ENCODE measurements at regions not wholly inside any gene's neighbourhood (a gene's known extent, or its start where the extent isn't known, plus 50 kb on each side); places are given as distances from the start of the nearest gene placed in this dataset.
A peak's percentile ranks its signal among the peaks of the same experiment; 100 is the strongest.

GRCh38 chrX:46321676-46322075, 223.5 kb downstream of the ZNF674 start:
- Histone ChIP-seq H3K27me3 (ENCODE audit: insufficient read depth, low read length) (no peaks in the 10 kb centered on the region), H3K9me3 (ENCODE audit: insufficient read depth, low read depth, low read length) (no peaks in the 10 kb centered on the region), H3K36me3 (ENCODE audit: insufficient read depth, low read depth, low read length) (no peaks in the 10 kb centered on the region), H3K4me1 (ENCODE audit: insufficient read depth, low read length) (peaks cover 24% of the 10 kb centered on the region), H3K27ac (ENCODE audit: low read length) (no peak overlapping the region), H3K4me3 (ENCODE audit: low read length) (no peak overlapping the region), H3K9ac (ENCODE audit: low read depth, low read length) (no peak overlapping the region)

GRCh38 chrX:46319750-46320149, 225.5 kb downstream of the ZNF674 start:
- H3K9me3 ChIP-seq (ENCODE audit: insufficient read depth, low read depth, low read length), result no peaks in the 10 kb centered on the region
- H3K27ac ChIP-seq (ENCODE audit: low read length), result no peak overlapping the region
- peaks cover 7% of the 10 kb centered on the region for H3K4me1 ChIP-seq (ENCODE audit: insufficient read depth, low read length)
- H3K27me3 ChIP-seq (ENCODE audit: insufficient read depth, low read length), result no peaks in the 10 kb centered on the region
- no peaks in the 10 kb centered on the region for H3K36me3 ChIP-seq (ENCODE audit: insufficient read depth, low read depth, low read length)
- no peak overlapping the region for H3K9ac ChIP-seq (ENCODE audit: low read depth, low read length)
- no peak overlapping the region for H3K4me3 ChIP-seq (ENCODE audit: low read length)

GRCh38 chrX:46318551-46318950, 226.7 kb downstream of the ZNF674 start:
- Histone ChIP-seq H3K27ac (ENCODE audit: low read length) (no peak overlapping the region), H3K4me1 (ENCODE audit: insufficient read depth, low read length) (no peaks in the 10 kb centered on the region; the same call in none of the 2 replicates), H3K4me3 (ENCODE audit: low read length) (no peak overlapping the region), H3K9ac (ENCODE audit: low read depth, low read length) (no peak overlapping the region), H3K9me3 (ENCODE audit: insufficient read depth, low read depth, low read length) (no peaks in the 10 kb centered on the region), H3K36me3 (ENCODE audit: insufficient read depth, low read depth, low read length) (no peaks in the 10 kb centered on the region), H3K27me3 (ENCODE audit: insufficient read depth, low read length) (no peaks in the 10 kb centered on the region)

- H3K27ac ChIP-seq (ENCODE audit: low read length), result no peak overlapping the region
- no peak overlapping the region for H3K4me3 ChIP-seq (ENCODE audit: low read length)
- no peaks in the 10 kb centered on the region for H3K36me3 ChIP-seq (ENCODE audit: insufficient read depth, low read depth, low read length)
- H3K9ac ChIP-seq (ENCODE audit: low read depth, low read length), result no peak overlapping the region
- no peaks in the 10 kb centered on the region for H3K9me3 ChIP-seq (ENCODE audit: insufficient read depth, low read depth, low read length)
- H3K27me3 ChIP-seq (ENCODE audit: insufficient read depth, low read length), result no peaks in the 10 kb centered on the region
- H3K4me1 ChIP-seq (ENCODE audit: insufficient read depth, low read length), result no peaks in the 10 kb centered on the region; the same call in none of the 2 replicates
Observed at GRCh38 chrX:46317163-46317562, 228.1 kb downstream of the ZNF674 start.

- H3K9me3 ChIP-seq (ENCODE audit: insufficient read depth, low read depth, low read length), result no peaks in the 10 kb centered on the region
- no peak overlapping the region for H3K4me3 ChIP-seq (ENCODE audit: low read length)
- H3K9ac ChIP-seq (ENCODE audit: low read depth, low read length), result no peak overlapping the region
- no peaks in the 10 kb centered on the region for H3K27me3 ChIP-seq (ENCODE audit: insufficient read depth, low read length)
- peaks cover 15% of the 10 kb centered on the region for H3K4me1 ChIP-seq (ENCODE audit: insufficient read depth, low read length)
- H3K36me3 ChIP-seq (ENCODE audit: insufficient read depth, low read depth, low read length), result no peaks in the 10 kb centered on the region
- no peak overlapping the region for H3K27ac ChIP-seq (ENCODE audit: low read length)
Observed at GRCh38 chrX:46311581-46312120, 233.6 kb downstream of the ZNF674 start.

- H3K27ac ChIP-seq (ENCODE audit: low read length), result no peak overlapping the region
- peaks cover 15% of the 10 kb centered on the region for H3K4me1 ChIP-seq (ENCODE audit: insufficient read depth, low read length)
- H3K27me3 ChIP-seq (ENCODE audit: insufficient read depth, low read length), result no peaks in the 10 kb centered on the region
- peaks cover 3% of the 10 kb centered on the region; the same call in 1 of the 2 replicates for H3K9me3 ChIP-seq (ENCODE audit: insufficient read depth, low read depth, low read length)
- H3K9ac ChIP-seq (ENCODE audit: low read depth, low read length), result peak overlapping the region; percentile 43; the same call in 1 of the 2 replicates
- H3K4me3 ChIP-seq (ENCODE audit: low read length), result no peak overlapping the region
- H3K36me3 ChIP-seq (ENCODE audit: insufficient read depth, low read depth, low read length), result no peaks in the 10 kb centered on the region
Observed at GRCh38 chrX:46310815-46311497, 234.3 kb downstream of the ZNF674 start.

GRCh38 chrX:46308110-46308509, 237.1 kb downstream of the ZNF674 start:
- Histone ChIP-seq H3K27ac (ENCODE audit: low read length) (no peak overlapping the region), H3K36me3 (ENCODE audit: insufficient read depth, low read depth, low read length) (no peaks in the 10 kb centered on the region), H3K4me3 (ENCODE audit: low read length) (no peak overlapping the region), H3K9me3 (ENCODE audit: insufficient read depth, low read depth, low read length) (peaks cover 10% of the 10 kb centered on the region; the same call in 1 of the 2 replicates), H3K9ac (ENCODE audit: low read depth, low read length) (no peak overlapping the region), H3K27me3 (ENCODE audit: insufficient read depth, low read length) (no peaks in the 10 kb centered on the region), H3K4me1 (ENCODE audit: insufficient read depth, low read length) (peaks cover 15% of the 10 kb centered on the region)

GRCh38 chrX:46306103-46306502, 239.1 kb downstream of the ZNF674 start:
- H3K4me3 ChIP-seq (ENCODE audit: low read length), result no peak overlapping the region
- H3K27me3 ChIP-seq (ENCODE audit: insufficient read depth, low read length), result no peaks in the 10 kb centered on the region
- no peak overlapping the region for H3K27ac ChIP-seq (ENCODE audit: low read length)

GRCh38 chrX:46305431-46305830, 239.8 kb downstream of the ZNF674 start:
- no peaks in the 10 kb centered on the region for H3K27me3 ChIP-seq (ENCODE audit: insufficient read depth, low read length)
- H3K27ac ChIP-seq (ENCODE audit: low read length), result no peak overlapping the region
- H3K4me1 ChIP-seq (ENCODE audit: insufficient read depth, low read length), result peaks cover 3% of the 10 kb centered on the region; the same call in 1 of the 2 replicates
- peaks cover 10% of the 10 kb centered on the region; the same call in 1 of the 2 replicates for H3K9me3 ChIP-seq (ENCODE audit: insufficient read depth, low read depth, low read length)
- no peak overlapping the region for H3K4me3 ChIP-seq (ENCODE audit: low read length)
- no peak overlapping the region for H3K9ac ChIP-seq (ENCODE audit: low read depth, low read length)
- H3K36me3 ChIP-seq (ENCODE audit: insufficient read depth, low read depth, low read length), result no peaks in the 10 kb centered on the region

More at GRCh38 chrX:46306103-46306502, 239.1 kb downstream of the ZNF674 start:
- H3K9me3 ChIP-seq (ENCODE audit: insufficient read depth, low read depth, low read length), result peaks cover 10% of the 10 kb centered on the region; the same call in 1 of the 2 replicates
- H3K36me3 ChIP-seq (ENCODE audit: insufficient read depth, low read depth, low read length), result no peaks in the 10 kb centered on the region
- peaks cover 10% of the 10 kb centered on the region for H3K4me1 ChIP-seq (ENCODE audit: insufficient read depth, low read length)
- no peak overlapping the region for H3K9ac ChIP-seq (ENCODE audit: low read depth, low read length)

- no peaks in the 10 kb centered on the region for H3K27me3 ChIP-seq (ENCODE audit: insufficient read depth, low read length)
- peaks cover 10% of the 10 kb centered on the region; the same call in 1 of the 2 replicates for H3K9me3 ChIP-seq (ENCODE audit: insufficient read depth, low read depth, low read length)
- H3K4me1 ChIP-seq (ENCODE audit: insufficient read depth, low read length), result no peaks in the 10 kb centered on the region
- no peak overlapping the region for H3K4me3 ChIP-seq (ENCODE audit: low read length)
- no peaks in the 10 kb centered on the region for H3K36me3 ChIP-seq (ENCODE audit: insufficient read depth, low read depth, low read length)
- no peak overlapping the region for H3K9ac ChIP-seq (ENCODE audit: low read depth, low read length)
- no peak overlapping the region for H3K27ac ChIP-seq (ENCODE audit: low read length)
Observed at GRCh38 chrX:46301903-46302302, 243.3 kb downstream of the ZNF674 start.

- Histone ChIP-seq H3K4me1 (ENCODE audit: insufficient read depth, low read length) (no peaks in the 10 kb centered on the region), H3K9ac (ENCODE audit: low read depth, low read length) (no peak overlapping the region), H3K27ac (ENCODE audit: low read length) (no peak overlapping the region), H3K27me3 (ENCODE audit: insufficient read depth, low read length) (no peaks in the 10 kb centered on the region), H3K4me3 (ENCODE audit: low read length) (no peak overlapping the region), H3K9me3 (ENCODE audit: insufficient read depth, low read depth, low read length) (no peaks in the 10 kb centered on the region), H3K36me3 (ENCODE audit: insufficient read depth, low read depth, low read length) (no peaks in the 10 kb centered on the region)
Observed at GRCh38 chrX:46298821-46299220, 246.4 kb downstream of the ZNF674 start.

- Histone ChIP-seq H3K36me3 (ENCODE audit: insufficient read depth, low read depth, low read length) (no peaks in the 10 kb centered on the region), H3K9me3 (ENCODE audit: insufficient read depth, low read depth, low read length) (no peaks in the 10 kb centered on the region), H3K27ac (ENCODE audit: low read length) (no peak overlapping the region), H3K4me3 (ENCODE audit: low read length) (no peak overlapping the region), H3K27me3 (ENCODE audit: insufficient read depth, low read length) (no peaks in the 10 kb centered on the region), H3K9ac (ENCODE audit: low read depth, low read length) (no peak overlapping the region), H3K4me1 (ENCODE audit: insufficient read depth, low read length) (no peaks in the 10 kb centered on the region)
Observed at GRCh38 chrX:46295963-46296362, 249.3 kb downstream of the ZNF674 start.
